ENCODE measurements at regions not wholly inside any gene's neighbourhood (a gene's known extent, or its start where the extent isn't known, plus 50 kb on each side); places are given as distances from the start of the nearest gene placed in this dataset.

DNA sequence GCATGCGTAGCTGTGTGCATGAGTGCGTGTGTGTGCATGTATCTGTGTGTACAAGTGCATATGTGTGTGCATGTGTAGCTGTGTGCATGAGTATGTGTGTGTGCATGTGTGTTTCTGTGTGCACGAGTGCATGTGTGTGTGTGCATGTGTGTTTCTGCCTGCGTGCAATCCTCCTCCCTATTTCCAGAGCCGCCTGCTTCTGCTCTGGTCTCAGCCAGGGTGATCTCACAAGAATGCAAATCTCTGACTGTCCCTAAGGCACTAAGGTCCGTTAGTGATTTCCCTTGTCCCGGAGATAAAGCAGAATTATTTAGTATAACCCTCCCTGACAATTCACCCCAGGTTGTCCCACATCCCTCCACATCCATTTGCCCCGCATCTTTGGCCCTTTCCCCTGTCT, 530.3 kb downstream of the TCERG1L start:
- no peak for ATAC-seq (ENCODE audit: low FRiP score)
- TF ChIP-seq, protein P1, sequence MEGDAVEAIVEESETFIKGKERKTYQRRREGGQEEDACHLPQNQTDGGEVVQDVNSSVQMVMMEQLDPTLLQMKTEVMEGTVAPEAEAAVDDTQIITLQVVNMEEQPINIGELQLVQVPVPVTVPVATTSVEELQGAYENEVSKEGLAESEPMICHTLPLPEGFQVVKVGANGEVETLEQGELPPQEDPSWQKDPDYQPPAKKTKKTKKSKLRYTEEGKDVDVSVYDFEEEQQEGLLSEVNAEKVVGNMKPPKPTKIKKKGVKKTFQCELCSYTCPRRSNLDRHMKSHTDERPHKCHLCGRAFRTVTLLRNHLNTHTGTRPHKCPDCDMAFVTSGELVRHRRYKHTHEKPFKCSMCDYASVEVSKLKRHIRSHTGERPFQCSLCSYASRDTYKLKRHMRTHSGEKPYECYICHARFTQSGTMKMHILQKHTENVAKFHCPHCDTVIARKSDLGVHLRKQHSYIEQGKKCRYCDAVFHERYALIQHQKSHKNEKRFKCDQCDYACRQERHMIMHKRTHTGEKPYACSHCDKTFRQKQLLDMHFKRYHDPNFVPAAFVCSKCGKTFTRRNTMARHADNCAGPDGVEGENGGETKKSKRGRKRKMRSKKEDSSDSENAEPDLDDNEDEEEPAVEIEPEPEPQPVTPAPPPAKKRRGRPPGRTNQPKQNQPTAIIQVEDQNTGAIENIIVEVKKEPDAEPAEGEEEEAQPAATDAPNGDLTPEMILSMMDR (IDR thresholded peaks at IDR 0.05) = no peak
- DNase-seq (ENCODE audit: low spot score) = no peak

DNA sequence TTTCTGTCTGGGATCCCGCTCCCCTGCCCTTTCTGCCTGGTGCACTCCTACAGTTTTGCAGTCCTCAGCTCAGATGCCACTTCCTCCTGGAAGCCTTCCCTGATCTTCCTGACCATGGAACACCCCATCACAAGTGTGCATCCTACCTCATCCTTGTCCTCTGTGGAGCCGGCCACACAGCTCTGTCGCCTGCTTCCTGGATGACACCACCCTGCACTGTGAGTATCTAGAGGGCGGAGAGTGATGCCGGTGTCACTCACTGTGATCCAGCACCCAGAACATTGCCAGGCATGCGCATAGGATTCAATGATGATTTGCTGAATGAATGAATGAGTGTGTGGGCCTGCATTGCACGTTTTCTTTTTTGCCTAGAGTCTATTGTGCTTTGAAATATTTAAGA, 529.9 kb downstream of the TCERG1L start:
- TF ChIP-seq, protein P1 (IDR thresholded peaks at IDR 0.05) = no peak
- ATAC-seq (ENCODE audit: low FRiP score) (no peak), DNase-seq (ENCODE audit: low spot score) (no peak)

DNA sequence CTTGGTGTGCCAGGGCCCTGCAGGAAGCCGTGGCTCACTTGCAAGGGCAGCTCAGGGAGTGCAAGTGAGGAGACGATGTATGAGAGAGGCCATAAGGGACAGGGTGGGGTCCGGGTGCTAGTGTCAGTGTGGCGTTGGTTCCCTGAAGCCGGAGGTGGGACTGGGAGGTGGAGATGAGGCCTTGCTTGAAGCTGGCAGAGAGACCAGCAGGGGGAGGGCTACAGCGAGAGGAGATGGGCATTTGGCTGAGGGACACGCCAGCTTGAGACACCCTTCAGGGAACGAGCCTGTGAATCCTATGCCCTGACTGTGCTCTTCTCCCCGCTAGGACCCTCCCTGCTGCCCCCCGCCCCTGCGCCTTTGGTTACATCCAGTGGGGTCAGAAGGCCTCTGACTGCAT, 529.1 kb downstream of the TCERG1L start:
- no peak for ATAC-seq (ENCODE audit: low FRiP score)
- TF ChIP-seq, protein P1 (IDR thresholded peaks at IDR 0.05) = no peak
- no peak for DNase-seq (ENCODE audit: low spot score)

DNA sequence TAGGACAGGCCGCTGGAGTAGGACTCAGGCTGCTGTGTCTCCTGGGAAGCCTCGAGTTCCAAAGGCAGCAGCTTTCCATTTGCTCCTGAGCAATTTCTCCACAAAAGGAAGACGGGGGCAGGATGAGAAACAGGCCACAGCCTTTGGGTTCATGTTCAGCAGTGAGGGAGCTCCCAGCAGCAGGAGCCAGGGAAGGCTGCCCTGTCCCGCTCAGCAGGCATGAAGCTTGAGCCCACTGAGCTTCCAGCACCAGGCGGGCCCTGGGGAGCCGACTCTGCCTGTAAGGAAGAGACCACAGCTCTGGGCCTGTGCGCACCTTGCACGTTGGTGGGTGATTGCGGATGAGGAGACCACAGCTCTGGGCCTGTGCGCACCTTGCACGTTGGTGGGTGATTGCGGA, 527.2 kb downstream of the TCERG1L start:
- TF ChIP-seq, protein P1 (IDR thresholded peaks at IDR 0.05) = no peak
- no peak for ATAC-seq (ENCODE audit: low FRiP score)
- no peak for DNase-seq (ENCODE audit: low spot score)

DNA sequence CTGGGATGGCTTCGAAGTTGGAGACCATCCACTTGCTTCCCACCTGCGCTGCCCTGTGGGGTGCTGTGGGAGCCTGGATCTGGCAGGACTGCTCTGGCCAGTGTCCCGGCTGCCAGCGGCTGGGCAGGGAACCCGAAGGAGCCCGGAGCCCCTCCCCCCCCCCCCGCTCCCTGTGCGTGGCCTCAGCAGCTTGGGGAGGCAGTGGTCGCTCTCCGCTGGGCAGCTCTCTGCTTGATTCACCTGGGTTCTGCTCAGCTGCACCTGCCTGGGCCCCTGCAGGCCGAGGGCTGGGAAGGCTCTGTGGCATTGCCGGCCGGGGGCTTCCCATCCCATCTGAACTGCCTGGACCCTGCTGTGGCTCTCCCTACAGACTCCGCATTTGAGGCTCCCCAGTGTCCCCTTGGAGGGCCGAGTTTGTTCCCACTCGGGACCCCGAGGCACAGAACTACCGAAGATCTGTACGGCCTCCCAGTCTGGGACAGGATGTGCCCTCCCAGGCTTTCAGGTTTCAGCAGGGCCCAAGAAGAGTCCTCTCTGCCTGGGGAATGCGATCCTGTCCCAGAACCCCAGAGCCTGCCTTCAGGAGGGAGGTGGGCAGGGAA, 525.1 kb downstream of the TCERG1L start:
- DNase-seq (ENCODE audit: low spot score) = no peak
- ATAC-seq (ENCODE audit: low FRiP score) = no peak
- TF ChIP-seq, protein P1 (IDR thresholded peaks at IDR 0.05) = no peak

DNA sequence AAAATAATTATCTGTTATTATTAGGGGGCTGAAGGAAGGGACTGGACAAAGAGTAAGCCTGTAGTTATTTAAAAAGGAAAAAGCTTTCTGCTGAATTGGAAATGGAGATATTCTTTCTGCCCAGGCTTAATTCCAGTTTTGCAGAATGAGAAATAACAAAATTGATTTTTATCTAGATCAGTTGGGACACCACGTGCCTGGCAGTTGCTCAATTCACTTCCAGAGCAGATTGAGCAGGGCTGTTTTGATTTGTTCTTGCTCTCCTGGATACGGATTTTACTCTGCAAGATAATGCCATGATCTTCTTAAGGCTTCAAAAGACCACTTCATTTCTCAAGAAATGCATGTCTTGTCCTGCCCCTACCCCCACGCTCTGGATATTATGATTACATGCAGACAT, 524.3 kb downstream of the TCERG1L start:
- TF ChIP-seq, protein P1 (IDR thresholded peaks at IDR 0.05) = no peak
- no peak for ATAC-seq (ENCODE audit: low FRiP score)

DNA sequence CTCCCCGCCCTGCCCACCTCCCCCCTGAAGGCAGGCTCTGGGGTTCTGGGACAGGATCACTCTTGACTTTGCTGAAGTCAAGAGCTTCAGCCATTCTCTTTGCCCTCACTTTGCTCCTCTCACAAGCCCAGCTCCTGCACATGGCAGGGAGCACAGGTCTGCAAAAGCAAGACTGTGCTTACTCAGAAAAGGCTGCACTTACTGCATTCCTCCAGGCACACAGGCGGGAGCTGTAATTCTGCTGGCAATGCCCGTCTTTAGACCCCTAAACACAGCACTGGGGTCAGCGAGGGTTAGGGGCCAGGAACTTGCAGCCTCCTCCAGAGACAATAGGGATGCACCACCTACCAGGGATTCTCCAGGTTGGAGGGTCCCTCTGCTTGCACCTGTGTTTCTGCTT, 523.7 kb downstream of the TCERG1L start:
- no peak for ATAC-seq (ENCODE audit: low FRiP score)
- TF ChIP-seq, protein P1 (IDR thresholded peaks at IDR 0.05) = no peak
- DNase-seq (ENCODE audit: low spot score) = no peak

More for the DNA sequence above, 524.3 kb downstream of the TCERG1L start:
- no peak for DNase-seq (ENCODE audit: low spot score)
